Right atrium auricular region (tissue), 2 donors: ENCODE measurements at regions not wholly inside any gene's neighbourhood (a gene's known extent, or its start where the extent isn't known, plus 50 kb on each side); places are given as distances from the start of the nearest gene placed in this dataset.

Experiments used
- DNase-seq: peaks from one replicate; pipeline ENCODE4 v3.0.0-alpha.2; 2019; ENCODE audit warnings: low spot score
- H3K27ac ChIP-seq, 2 donors: fragments of 200-600 bp; sonication (generic); 1 replicate in 1 of 2; 2 replicates in 1 of 2; pipeline ENCODE4 v1.5.1; 2016 to 2019
- H3K27me3 ChIP-seq, 2 donors: fragments of 200-600 bp; sonication (generic); one replicate each; pipeline versions ENCODE4 v1.5.1 to v1.6.0; 2017 to 2019
- H3K36me3 ChIP-seq: fragments of 200-600 bp; sonication (generic); one replicate; pipeline ENCODE4 v1.5.1; 2016
- H3K4me1 ChIP-seq, 2 donors: fragments of 200-600 bp; sonication (generic); one replicate each; pipeline versions ENCODE4 v1.5.1 to v1.6.0; 2017 to 2019
- H3K4me3 ChIP-seq, 2 donors: fragments of 200-600 bp; sonication (generic); 1 replicate in 1 of 2; 2 replicates in 1 of 2; pipeline ENCODE4 v1.5.1; 2017 to 2019; ENCODE audit warnings: mild to moderate bottlenecking in 1 of 2, moderate library complexity in 1 of 2
- H3K9me3 ChIP-seq, 2 donors: fragments of 200-600 bp; sonication (generic); one replicate each; pipeline ENCODE4 v1.5.1; 2019
- TF ChIP-seq, protein P1 (sequence below), 2 donors: fragments of 200-600 bp; sonication (generic); IDR thresholded peaks; one replicate each; pipeline ENCODE4 v1.5.1; 2019; ENCODE audit warnings: antibody characterized with exemption in 2 of 2

- Histone ChIP-seq H3K9me3 (no peaks in the 10 kb centered on the region), H3K27ac (no peak overlapping the region), H3K4me1 (peaks cover 0 to 8% of the 10 kb centered on the region in 2 donors), H3K27me3 (no peaks in the 10 kb centered on the region), H3K4me3 (no peak overlapping the region), H3K36me3 (no peaks in the 10 kb centered on the region)
- TF ChIP-seq, protein P1, sequence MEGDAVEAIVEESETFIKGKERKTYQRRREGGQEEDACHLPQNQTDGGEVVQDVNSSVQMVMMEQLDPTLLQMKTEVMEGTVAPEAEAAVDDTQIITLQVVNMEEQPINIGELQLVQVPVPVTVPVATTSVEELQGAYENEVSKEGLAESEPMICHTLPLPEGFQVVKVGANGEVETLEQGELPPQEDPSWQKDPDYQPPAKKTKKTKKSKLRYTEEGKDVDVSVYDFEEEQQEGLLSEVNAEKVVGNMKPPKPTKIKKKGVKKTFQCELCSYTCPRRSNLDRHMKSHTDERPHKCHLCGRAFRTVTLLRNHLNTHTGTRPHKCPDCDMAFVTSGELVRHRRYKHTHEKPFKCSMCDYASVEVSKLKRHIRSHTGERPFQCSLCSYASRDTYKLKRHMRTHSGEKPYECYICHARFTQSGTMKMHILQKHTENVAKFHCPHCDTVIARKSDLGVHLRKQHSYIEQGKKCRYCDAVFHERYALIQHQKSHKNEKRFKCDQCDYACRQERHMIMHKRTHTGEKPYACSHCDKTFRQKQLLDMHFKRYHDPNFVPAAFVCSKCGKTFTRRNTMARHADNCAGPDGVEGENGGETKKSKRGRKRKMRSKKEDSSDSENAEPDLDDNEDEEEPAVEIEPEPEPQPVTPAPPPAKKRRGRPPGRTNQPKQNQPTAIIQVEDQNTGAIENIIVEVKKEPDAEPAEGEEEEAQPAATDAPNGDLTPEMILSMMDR (IDR thresholded peaks at IDR 0.05), result no peak
- no peak for DNase-seq
Measured at GRCh38 chr14:61191733-61192132, 89.4 kb downstream of the TMEM30B start.

GRCh38 chr14:61190341-61190740 is 90.8 kb downstream of the TMEM30B start:
- TF ChIP-seq, protein P1 (IDR thresholded peaks at IDR 0.05), result no peak
- H3K9me3 ChIP-seq, result no peaks in the 10 kb centered on the region
- no peak overlapping the region for H3K4me3 ChIP-seq
- H3K4me1 ChIP-seq, result peaks cover 0 to 8% of the 10 kb centered on the region in 2 donors
- no peaks in the 10 kb centered on the region for H3K27me3 ChIP-seq
- H3K27ac ChIP-seq, result no peak overlapping the region
- DNase-seq, result no peak
- no peaks in the 10 kb centered on the region for H3K36me3 ChIP-seq

- Histone ChIP-seq H3K27me3 (no peaks in the 10 kb centered on the region), H3K36me3 (no peaks in the 10 kb centered on the region), H3K27ac (peak overlapping the region; percentile 56 to 59), H3K4me1 (peaks cover 0 to 8% of the 10 kb centered on the region in 2 donors), H3K9me3 (no peaks in the 10 kb centered on the region), H3K4me3 (peak overlapping the region; percentile 26 to 43)
- peak; percentile 62 for DNase-seq
- TF ChIP-seq, protein P1 (IDR thresholded peaks at IDR 0.05), result peak; percentile 28 to 64
Measured at GRCh38 chr14:61188978-61189808, 91.9 kb downstream of the TMEM30B start.

DNA sequence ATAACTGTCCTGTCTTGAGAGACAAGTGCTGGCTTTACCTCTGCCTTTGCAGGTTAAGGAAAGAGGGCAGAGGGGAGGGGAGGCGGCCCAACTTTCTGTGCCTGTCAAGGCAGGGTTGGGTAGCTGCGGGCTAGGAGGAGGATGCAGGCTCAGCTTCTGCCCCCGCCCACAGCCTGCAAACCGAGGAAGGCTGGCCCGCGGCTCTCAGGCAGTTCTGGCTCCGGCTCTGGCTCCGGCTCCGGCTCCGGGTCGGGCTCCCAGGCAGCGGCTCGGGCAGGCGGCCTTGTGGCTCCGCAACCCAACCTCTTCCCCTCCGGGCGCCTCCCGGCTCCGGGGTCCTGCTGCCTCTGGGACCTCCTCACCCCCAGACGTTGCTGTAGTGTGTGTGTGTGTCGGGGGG is 92.9 kb downstream of the TMEM30B start:
- H3K4me3 ChIP-seq, result peak overlapping the region in 1 of 2 donors; percentile 43
- no peak overlapping the region for H3K27ac ChIP-seq
- H3K9me3 ChIP-seq, result no peaks in the 10 kb centered on the region
- DNase-seq, result no peak
- H3K36me3 ChIP-seq, result no peaks in the 10 kb centered on the region
- H3K4me1 ChIP-seq, result peaks cover 0 to 8% of the 10 kb centered on the region in 2 donors
- no peaks in the 10 kb centered on the region for H3K27me3 ChIP-seq
- TF ChIP-seq, protein P1 (IDR thresholded peaks at IDR 0.05), result no peak

DNA sequence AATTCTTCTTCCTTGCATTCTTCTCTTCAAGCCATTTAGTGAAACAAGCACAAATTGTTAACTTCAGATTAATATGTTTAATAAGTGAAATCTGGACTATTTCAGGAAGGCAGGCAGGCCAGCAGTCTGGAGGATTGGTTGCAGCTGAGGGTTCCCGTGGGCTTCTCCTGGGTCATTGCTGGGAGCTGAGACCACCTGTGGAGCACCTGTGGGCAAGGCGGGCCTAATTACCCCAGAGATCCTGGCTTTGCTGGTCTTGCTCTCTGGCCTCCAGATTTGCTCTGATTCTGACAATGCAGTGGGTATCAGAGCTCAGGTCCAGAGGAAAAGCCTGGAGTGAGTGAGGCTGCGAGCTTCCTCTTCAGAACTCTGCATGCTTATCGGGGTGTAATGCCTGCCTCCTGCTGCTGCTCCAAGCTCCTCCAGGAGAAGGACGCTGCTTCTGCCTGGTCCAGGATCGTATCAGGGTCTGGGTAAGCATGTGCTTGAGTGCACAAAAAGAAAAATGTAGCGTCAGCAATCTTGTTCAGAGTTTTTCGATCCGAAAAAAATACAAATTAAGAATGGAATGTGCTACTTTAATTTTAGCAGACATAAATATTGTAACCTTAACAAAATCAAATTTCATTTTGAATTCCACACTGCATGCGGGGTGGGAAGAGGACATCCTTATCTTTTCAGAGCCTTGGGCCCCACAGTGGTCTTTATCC is 93.8 kb downstream of the TMEM30B start:
- Histone ChIP-seq H3K9me3 (no peaks in the 10 kb centered on the region), H3K36me3 (no peaks in the 10 kb centered on the region), H3K27me3 (no peaks in the 10 kb centered on the region), H3K4me1 (peaks cover 0 to 8% of the 10 kb centered on the region in 2 donors), H3K4me3 (no peak overlapping the region), H3K27ac (no peak overlapping the region)
- TF ChIP-seq, protein P1 (IDR thresholded peaks at IDR 0.05), result no peak
- DNase-seq, result no peak
